ENCODE measurements at regions not wholly inside any gene's neighbourhood (a gene's known extent, or its start where the extent isn't known, plus 50 kb on each side); places are given as distances from the start of the nearest gene placed in this dataset.

DNA sequence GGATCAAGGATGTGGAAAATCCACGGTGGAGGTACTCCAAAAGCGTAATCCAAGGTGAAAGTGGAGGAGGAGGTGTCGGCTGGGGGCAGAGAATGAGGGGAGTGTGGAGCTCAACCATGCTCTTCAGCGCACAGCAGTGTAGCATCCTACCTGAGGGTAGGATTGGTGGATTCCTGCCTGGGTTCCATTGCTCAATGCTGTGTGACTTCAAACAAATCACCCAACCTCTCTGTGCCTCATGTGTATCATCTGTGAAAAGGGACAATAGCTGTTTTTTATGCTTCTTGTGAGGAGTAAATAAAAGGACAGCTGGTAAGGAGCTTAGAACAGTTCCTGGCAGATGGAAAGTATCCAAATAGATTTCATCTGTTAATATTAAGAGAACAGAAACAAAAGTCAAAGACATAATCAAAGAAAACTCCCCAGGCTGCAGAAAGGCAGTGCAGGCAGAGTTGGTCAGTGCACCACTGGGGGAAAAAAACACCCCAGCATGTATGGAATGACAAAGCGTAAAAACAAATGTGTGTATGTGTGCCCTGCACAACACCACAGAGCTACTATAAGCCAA lies 130.0 kb upstream of the HDAC4 start:
- DNase-seq (ENCODE audit: low read depth, low spot score) = no peak
- H3K4me3 ChIP-seq (ENCODE audit: low read depth, low read length) = no peak overlapping the region
- ChIA-PET POLR2A (no interaction called here), CTCF (no interaction called here)
- TF ChIP-seq, protein P1, sequence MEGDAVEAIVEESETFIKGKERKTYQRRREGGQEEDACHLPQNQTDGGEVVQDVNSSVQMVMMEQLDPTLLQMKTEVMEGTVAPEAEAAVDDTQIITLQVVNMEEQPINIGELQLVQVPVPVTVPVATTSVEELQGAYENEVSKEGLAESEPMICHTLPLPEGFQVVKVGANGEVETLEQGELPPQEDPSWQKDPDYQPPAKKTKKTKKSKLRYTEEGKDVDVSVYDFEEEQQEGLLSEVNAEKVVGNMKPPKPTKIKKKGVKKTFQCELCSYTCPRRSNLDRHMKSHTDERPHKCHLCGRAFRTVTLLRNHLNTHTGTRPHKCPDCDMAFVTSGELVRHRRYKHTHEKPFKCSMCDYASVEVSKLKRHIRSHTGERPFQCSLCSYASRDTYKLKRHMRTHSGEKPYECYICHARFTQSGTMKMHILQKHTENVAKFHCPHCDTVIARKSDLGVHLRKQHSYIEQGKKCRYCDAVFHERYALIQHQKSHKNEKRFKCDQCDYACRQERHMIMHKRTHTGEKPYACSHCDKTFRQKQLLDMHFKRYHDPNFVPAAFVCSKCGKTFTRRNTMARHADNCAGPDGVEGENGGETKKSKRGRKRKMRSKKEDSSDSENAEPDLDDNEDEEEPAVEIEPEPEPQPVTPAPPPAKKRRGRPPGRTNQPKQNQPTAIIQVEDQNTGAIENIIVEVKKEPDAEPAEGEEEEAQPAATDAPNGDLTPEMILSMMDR (IDR thresholded peaks at IDR 0.05; ENCODE audit: insufficient read depth, low read length, missing control alignments) = no peak

- no peak overlapping the region for H3K4me3 ChIP-seq (ENCODE audit: low read depth, low read length)
- TF ChIP-seq, protein P1 (IDR thresholded peaks at IDR 0.05; ENCODE audit: insufficient read depth, low read length, missing control alignments) = no peak
- DNase-seq (ENCODE audit: low read depth, low spot score) = no peak
- POLR2A ChIA-PET = no interaction called here
- CTCF ChIA-PET = no interaction called here
Measured at GRCh38 chr2:239529313-239530015, 128.6 kb upstream of the HDAC4 start.

GRCh38 chr2:239528883-239529282 lies 128.1 kb upstream of the HDAC4 start:
- no peak for DNase-seq (ENCODE audit: low read depth, low spot score)
- ChIA-PET CTCF (no interaction called here), POLR2A (no interaction called here)
- H3K4me3 ChIP-seq (ENCODE audit: low read depth, low read length) = no peak overlapping the region
- TF ChIP-seq, protein P1 (IDR thresholded peaks at IDR 0.05; ENCODE audit: insufficient read depth, low read length, missing control alignments) = no peak

DNA sequence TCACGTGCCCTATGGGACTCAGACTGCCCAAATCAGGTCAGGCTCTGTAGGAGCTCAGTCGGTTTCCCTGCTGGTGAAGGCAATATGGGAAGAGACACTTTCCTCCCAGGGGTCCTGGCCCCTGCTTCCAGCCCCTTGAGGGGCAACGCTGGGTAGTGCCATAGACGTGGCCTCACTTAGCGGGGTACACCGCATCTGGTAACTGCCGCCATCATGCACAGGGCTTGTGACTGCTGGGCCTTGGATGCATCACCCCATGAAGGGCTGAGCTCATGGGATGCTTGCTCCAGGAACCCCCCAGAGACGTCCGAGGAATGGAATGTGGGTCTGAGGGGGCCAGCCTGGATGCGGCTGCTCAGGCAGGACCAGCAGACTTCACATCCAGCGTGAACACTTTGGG lies 127.3 kb upstream of the HDAC4 start:
- no peak for DNase-seq (ENCODE audit: low read depth, low spot score)
- CTCF ChIA-PET = no interaction called here
- TF ChIP-seq, protein P1 (IDR thresholded peaks at IDR 0.05; ENCODE audit: insufficient read depth, low read length, missing control alignments) = no peak

DNA sequence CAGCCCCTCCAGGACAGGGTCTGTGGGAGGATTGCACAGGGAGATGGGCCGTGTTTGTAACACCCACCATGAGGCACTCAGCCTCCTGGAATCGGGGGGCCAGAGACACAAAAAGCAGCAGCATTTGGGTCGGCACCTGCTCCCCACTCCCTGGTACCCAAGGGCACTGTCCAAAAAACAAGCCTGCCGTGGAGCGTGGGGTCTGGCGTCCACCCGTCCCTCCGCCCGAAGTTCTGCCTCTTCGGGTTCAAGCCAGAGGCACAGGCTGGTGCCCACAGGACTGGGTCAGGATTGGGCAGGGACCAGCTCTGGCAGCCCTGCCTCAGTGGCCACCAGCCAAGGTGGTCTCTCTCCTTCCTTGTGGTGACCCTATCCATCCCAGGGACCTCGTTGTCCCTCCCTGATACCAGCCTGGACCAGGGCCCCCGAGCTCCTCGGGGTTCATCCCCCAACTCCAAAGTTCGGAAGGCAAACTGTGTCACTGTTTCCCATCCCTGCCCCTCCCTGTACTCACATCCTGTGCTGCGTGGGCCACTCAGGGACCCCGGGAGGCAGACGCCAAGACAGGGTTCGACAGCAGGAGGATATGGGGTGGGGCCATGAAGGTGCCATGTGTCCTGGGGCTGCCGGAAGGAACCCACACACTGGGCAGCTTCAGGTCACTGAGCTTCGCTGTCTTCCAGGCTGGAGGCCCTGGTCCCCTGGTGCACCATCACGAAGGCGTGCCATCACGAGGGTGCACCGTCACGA lies 126.0 kb upstream of the HDAC4 start:
- POLR2A ChIA-PET = no interaction called here
- TF ChIP-seq, protein P1 (IDR thresholded peaks at IDR 0.05; ENCODE audit: insufficient read depth, low read length, missing control alignments) = no peak
- no peak for DNase-seq (ENCODE audit: low read depth, low spot score)

More for the DNA sequence above, 127.3 kb upstream of the HDAC4 start:
- H3K4me3 ChIP-seq (ENCODE audit: low read depth, low read length) = no peak overlapping the region
- POLR2A ChIA-PET = no interaction called here

GRCh38 chr2:239526038-239526437 lies 125.2 kb upstream of the HDAC4 start:
- POLR2A ChIA-PET = no interaction called here
- CTCF ChIA-PET = no interaction called here
- H3K4me3 ChIP-seq (ENCODE audit: low read depth, low read length) = no peak overlapping the region
- no peak for DNase-seq (ENCODE audit: low read depth, low spot score)
- TF ChIP-seq, protein P1 (IDR thresholded peaks at IDR 0.05; ENCODE audit: insufficient read depth, low read length, missing control alignments) = no peak

More for the DNA sequence above, 126.0 kb upstream of the HDAC4 start:
- CTCF ChIA-PET = no interaction called here
- no peak overlapping the region for H3K4me3 ChIP-seq (ENCODE audit: low read depth, low read length)
